OCI-LY1 (cell line): ENCODE measurements at regions not wholly inside any gene's neighbourhood (a gene's known extent, or its start where the extent isn't known, plus 50 kb on each side); places are given as distances from the start of the nearest gene placed in this dataset.

Source experiments
- H2AFZ ChIP-seq: fragments of 200-600 bp; sonication (generic), shearing (Covaris generic); 2 replicates; pipeline ENCODE4 v1.6.0; 2014; ENCODE audit warnings: antibody characterized with exemption, mild to moderate bottlenecking, low read length
- H3F3A ChIP-seq: fragments of 200-600 bp; sonication (generic), shearing (Covaris generic); 2 replicates; pipeline ENCODE4 v1.6.0; 2014; ENCODE audit warnings: mild to moderate bottlenecking, antibody characterized with exemption, low read length, moderate library complexity; ENCODE audit not compliant: insufficient read depth
- H3K27ac ChIP-seq: fragments of 200-600 bp; sonication (generic); 2 replicates; pipeline ENCODE4 v1.5.1; 2014; ENCODE audit warnings: low read length, mixed run types, mild to moderate bottlenecking, low read depth; ENCODE audit not compliant: poor library complexity, severe bottlenecking
- H3K27me3 ChIP-seq: fragments of 200-600 bp; sonication (generic); 2 replicates; pipeline ENCODE4 v1.6.0; 2014; ENCODE audit warnings: antibody characterized with exemption, mild to moderate bottlenecking, low read length, moderate library complexity; ENCODE audit not compliant: insufficient read depth
- H3K36me3 ChIP-seq: fragments of 200-600 bp; sonication (generic); 2 replicates; pipeline ENCODE4 v1.6.1; 2014; ENCODE audit warnings: mild to moderate bottlenecking, antibody characterized with exemption, low read length, moderate library complexity, mixed read lengths; ENCODE audit not compliant: insufficient read depth
- H3K4me1 ChIP-seq: fragments of 200-600 bp; sonication (generic); 2 replicates; pipeline ENCODE4 v1.5.1; 2014; ENCODE audit warnings: mild to moderate bottlenecking, low read length, moderate library complexity; ENCODE audit not compliant: insufficient read depth, severe bottlenecking
- H3K4me2 ChIP-seq: fragments of 200-600 bp; sonication (generic), shearing (Covaris generic); 2 replicates; pipeline ENCODE4 v1.6.1; 2014; ENCODE audit warnings: low read length
- H3K4me3 ChIP-seq: fragments of 200-600 bp; sonication (generic); 2 replicates; pipeline ENCODE4 v1.5.1; 2014; ENCODE audit warnings: low read length, low read depth, mild to moderate bottlenecking, mixed read lengths; ENCODE audit not compliant: poor library complexity, severe bottlenecking
- H3K79me2 ChIP-seq: fragments of 200-600 bp; shearing (Covaris generic); 2 replicates; pipeline ENCODE4 v1.6.1; 2016; ENCODE audit warnings: mixed run types, low read length, mixed read lengths; ENCODE audit not compliant: insufficient read depth
- H3K9ac ChIP-seq: fragments of 200-600 bp; sonication (generic), shearing (Covaris generic); 2 replicates; pipeline ENCODE4 v1.6.1; 2014; ENCODE audit warnings: mild to moderate bottlenecking, low read length, mixed read lengths
- H3K9me2 ChIP-seq: fragments of 200-600 bp; sonication (generic), shearing (Covaris generic); 2 replicates; pipeline ENCODE4 v1.6.1; 2014; ENCODE audit warnings: low read depth, mild to moderate bottlenecking, low read length, mixed read lengths
- H3K9me3 ChIP-seq: fragments of 200-600 bp; shearing (Covaris generic); 2 replicates; pipeline ENCODE4 v1.6.1; 2014; ENCODE audit warnings: low read length, mixed read lengths
- H4K20me1 ChIP-seq: fragments of 200-600 bp; sonication (generic), shearing (Covaris generic); 2 replicates; pipeline ENCODE4 v1.6.0; 2016; ENCODE audit warnings: mild to moderate bottlenecking, low read length; ENCODE audit not compliant: insufficient read depth
- CTCF ChIP-seq: fragments of 200-600 bp; sonication (generic), shearing (Covaris generic); IDR thresholded peaks from 2 replicates; pipeline ENCODE4 v1.5.1; 2017; ENCODE audit warnings: mild to moderate bottlenecking, antibody characterized with exemption, low read length, moderate library complexity, mixed read lengths
- EZH2 ChIP-seq: fragments of 200-600 bp; sonication (generic), shearing (Covaris generic); IDR thresholded peaks from 2 replicates; pipeline ENCODE4 v1.8.0; 2017; ENCODE audit warnings: borderline replicate concordance, mixed run types, mild to moderate bottlenecking, antibody characterized with exemption, low read length, moderate library complexity, mixed read lengths

- H3K27me3 ChIP-seq: 0 out of 2 replicates have a peak, but pooled peaks cover 3% of the 10 kb centered on the region
- H4K20me1 ChIP-seq: no peaks in the 10 kb centered on the region
- H3K9ac ChIP-seq: no peak overlapping the region
- TF ChIP-seq CTCF: no peak
- no peak for TF ChIP-seq EZH2
- no peaks in the 10 kb centered on the region for H3K79me2 ChIP-seq
- no peaks in the 10 kb centered on the region for H3K9me2 ChIP-seq
- no peaks in the 10 kb centered on the region for H3K9me3 ChIP-seq
- H3K4me3 ChIP-seq: no peak overlapping the region
- no peak overlapping the region for H3K27ac ChIP-seq
- no peak overlapping the region for H3K4me2 ChIP-seq
- H3K36me3 ChIP-seq: no peaks in the 10 kb centered on the region
- H3K4me1 ChIP-seq: no peaks in the 10 kb centered on the region
- H2AFZ ChIP-seq: no peak overlapping the region
- H3F3A ChIP-seq: no peaks in the 10 kb centered on the region
These were observed 57.0 kb downstream of the SMIM38 start for GRCh38 chr11:69212798-69213110.

- no peak overlapping the region for H3K9ac ChIP-seq
- no peaks in the 10 kb centered on the region for H3K36me3 ChIP-seq
- TF ChIP-seq EZH2 (no peak), CTCF (no peak)
- no peaks in the 10 kb centered on the region for H3K9me2 ChIP-seq
- H3K9me3 ChIP-seq: no peaks in the 10 kb centered on the region
- no peak overlapping the region for H3K27ac ChIP-seq
- no peak overlapping the region for H3K4me3 ChIP-seq
- H3K27me3 ChIP-seq: 0 out of 2 replicates have a peak, but pooled peaks cover 3% of the 10 kb centered on the region
- no peaks in the 10 kb centered on the region for H3F3A ChIP-seq
- H3K4me1 ChIP-seq: no peaks in the 10 kb centered on the region
- no peaks in the 10 kb centered on the region for H3K79me2 ChIP-seq
- H3K4me2 ChIP-seq: no peak overlapping the region
- H4K20me1 ChIP-seq: no peaks in the 10 kb centered on the region
- H2AFZ ChIP-seq: no peak overlapping the region
These were observed 57.6 kb downstream of the SMIM38 start for GRCh38 chr11:69213316-69213715.

DNA sequence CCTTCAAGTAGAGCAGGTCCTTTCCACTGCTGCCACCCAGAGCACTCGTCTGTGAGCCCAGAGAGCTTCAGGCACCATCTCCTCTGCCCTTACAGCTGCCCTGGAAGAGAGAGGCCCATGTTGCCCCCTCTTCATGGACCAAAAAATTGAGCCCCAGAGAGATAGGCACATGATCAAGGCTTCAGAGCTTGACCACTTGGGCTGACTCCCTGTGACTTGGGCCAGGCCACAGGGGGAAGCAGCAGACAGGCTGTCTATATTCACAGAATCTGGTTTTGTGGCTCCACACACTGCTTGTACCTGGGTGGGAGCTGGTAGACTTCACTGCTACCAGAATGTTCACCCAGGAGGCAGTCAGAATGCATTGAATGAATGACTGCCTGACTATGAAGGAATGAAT lies 58.2 kb downstream of the SMIM38 start:
- H2AFZ ChIP-seq: no peak overlapping the region
- H3K27ac ChIP-seq: no peak overlapping the region
- no peak overlapping the region for H3K9ac ChIP-seq
- no peak overlapping the region for H3K4me2 ChIP-seq
- H3K9me3 ChIP-seq: no peaks in the 10 kb centered on the region
- no peaks in the 10 kb centered on the region for H3K79me2 ChIP-seq
- TF ChIP-seq CTCF: no peak
- no peak for TF ChIP-seq EZH2
- no peaks in the 10 kb centered on the region for H3K4me1 ChIP-seq
- no peaks in the 10 kb centered on the region for H3K9me2 ChIP-seq
- H3F3A ChIP-seq: no peaks in the 10 kb centered on the region
- H3K27me3 ChIP-seq: peaks cover 3% of the 10 kb centered on the region; the same call in 1 of the 2 replicates
- no peaks in the 10 kb centered on the region for H3K36me3 ChIP-seq
- no peaks in the 10 kb centered on the region for H4K20me1 ChIP-seq
- no peak overlapping the region for H3K4me3 ChIP-seq
